ENCODE measurements at regions not wholly inside any gene's neighbourhood (a gene's known extent, or its start where the extent isn't known, plus 50 kb on each side); places are given as distances from the start of the nearest gene placed in this dataset.

- no peak for DNase-seq
These were observed 1111.9 kb downstream of the MAT2B start for GRCh38 chr5:164617290-164617689.

GRCh38 chr5:164627021-164627420, 1121.6 kb downstream of the MAT2B start:
- peak; percentile 18 for DNase-seq

GRCh38 chr5:164636456-164636855, 1131.0 kb downstream of the MAT2B start:
- DNase-seq = no peak

DNA sequence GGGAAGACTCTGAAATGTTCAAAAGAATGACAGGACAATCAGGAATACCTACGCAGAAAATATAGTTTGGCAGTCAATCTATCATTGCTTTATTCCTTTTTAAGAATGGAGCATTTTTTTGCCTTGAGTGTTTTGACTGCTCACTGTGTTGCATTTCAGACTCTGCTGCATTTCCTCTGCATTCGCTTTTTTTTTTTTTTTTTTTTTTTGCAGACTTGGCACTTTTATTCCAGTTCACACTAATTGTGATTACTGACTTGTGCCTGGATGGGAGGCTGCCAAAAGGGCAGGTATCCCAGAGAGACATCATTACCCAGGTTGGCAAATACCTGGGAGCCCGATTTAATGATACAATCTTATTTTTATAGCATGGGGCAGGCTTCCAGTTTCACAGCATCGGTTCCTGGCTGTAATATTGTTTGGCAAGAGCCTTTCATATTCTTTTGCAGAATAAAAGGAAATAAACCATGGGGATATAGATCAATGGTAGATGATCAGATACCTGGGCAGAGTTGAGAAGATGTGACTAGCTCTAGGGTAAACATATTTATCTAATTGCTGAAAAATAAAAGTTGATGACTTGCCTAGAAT, 1132.6 kb downstream of the MAT2B start:
- DNase-seq = no peak

DNA sequence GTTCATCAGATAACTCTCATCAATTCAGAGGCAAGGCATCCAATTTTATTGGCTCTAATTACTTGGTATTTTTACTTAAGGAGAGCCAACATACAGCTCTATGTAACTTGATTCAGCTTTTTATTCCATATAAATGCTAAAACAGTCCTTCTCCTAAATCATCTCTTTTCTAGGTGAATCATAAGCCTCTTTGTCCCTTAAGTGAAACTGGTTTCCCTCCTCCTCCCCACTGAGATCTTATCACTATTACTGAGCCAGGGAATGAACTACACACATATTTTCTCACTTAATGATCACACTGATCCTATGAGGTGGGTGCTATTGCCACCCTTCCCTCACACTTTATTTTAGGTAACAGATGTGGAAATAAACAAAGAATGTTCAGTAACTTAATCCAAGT, 1143.8 kb downstream of the MAT2B start:
- no peak for DNase-seq

GRCh38 chr5:164650427-164650826, 1145.0 kb downstream of the MAT2B start:
- DNase-seq = no peak

DNA sequence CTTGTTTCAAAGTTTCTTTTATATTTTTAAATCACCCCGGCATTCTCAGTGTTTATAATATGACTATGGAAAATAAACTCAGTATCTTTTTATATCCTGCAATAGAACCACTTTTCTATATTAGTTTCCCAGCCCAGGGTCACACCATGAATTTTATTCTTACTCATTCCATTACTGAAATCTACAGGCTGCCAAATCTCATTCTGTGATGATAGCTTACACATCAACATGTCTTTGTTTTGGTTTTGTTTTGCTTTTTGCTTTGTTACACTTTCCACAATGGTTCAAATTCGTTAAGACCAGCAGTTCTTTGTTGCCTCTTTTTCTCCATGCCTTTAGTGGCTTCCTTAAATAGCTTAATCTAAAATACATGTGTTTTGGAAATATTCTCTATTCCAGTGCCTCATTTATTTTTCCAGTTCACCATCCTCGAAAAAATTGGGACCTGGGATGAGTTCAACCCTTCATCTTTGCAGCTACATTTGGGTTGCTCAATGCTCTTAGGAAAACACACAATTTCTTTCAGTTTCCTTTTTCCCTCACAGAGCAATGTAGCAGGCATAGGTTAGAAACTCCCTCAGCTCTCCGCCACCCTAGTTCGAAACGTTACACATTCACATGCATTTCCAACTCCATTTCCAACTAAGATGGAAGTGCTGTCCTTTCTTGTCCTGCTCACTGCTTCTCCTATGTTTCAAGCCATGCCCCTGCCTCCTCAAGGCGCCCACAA, 1146.3 kb downstream of the MAT2B start:
- DNase-seq = no peak

DNA sequence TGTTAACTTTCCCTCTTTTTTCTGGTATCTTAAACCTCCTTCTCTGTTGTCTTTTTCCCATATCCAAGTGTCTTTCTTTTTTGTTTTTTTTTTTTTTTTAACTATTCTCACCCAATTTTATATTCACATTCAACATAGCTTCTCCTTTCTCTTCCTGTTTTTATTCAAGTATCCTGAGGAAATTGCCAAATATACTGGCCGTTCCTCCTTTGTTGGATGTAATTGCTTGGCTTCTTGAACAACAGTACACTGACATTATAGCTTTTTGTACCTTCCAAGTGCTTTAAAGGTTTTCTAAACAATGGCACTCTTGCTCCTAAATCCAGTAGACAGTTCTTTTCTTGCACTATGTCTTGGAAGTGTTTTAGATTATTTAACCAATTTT, 1146.8 kb downstream of the MAT2B start:
- no peak for DNase-seq

DNA sequence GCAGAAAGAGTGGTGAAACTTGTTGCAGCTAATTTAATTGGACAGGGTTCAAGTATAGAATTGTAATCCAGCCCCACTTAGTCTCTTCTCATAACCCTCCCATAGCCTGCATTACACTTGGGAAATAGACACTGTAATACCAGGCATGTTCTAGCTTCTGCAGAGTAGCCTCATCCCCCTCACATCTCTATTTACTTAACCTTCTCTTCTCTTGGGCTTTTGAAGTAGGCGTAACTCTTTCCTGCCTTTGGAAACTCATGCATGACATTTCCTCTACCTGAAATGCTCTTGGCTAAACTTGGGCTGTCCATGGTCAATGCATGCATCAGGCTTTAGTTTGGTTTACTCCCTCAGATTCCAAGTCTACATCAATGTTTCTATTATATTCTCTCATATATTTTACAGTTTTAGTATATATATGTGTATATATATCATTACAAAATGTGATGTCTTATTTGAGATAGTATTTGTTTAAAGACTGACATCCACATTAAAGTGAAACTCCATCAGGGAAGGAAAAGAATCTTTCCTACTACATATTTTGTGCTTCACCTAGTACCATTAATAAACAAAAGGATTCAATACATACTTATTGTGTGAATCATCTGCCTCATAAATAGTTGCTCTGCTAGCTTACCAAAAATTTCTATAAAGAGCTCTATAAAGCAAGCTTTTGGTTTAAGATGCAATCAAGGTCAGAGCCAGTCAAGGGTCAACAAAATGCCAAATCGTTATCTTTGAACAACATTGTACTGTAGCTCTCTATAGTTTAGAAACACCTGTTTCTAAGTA, 1158.0 kb downstream of the MAT2B start:
- DNase-seq = no peak

- no peak for DNase-seq
These were observed 1166.2 kb downstream of the MAT2B start for GRCh38 chr5:164671640-164672039.

DNA sequence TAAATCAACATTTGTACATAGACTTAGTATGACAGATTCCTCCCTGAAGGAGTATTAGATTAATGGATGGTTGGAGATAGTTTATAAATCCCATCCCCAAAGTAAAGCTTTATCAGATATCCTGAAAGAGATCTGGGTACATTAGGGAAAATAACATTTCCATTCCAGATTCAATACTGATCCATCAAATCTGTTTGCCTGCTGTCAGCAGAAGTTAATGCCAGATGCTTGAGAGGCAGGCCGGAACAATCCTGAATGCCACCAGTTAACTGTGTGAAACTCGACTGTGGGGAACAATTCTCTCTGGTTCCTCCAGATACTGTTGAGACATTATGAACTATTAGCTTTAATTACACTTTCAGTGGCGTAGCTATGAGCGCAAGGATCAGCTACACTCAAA, 1166.8 kb downstream of the MAT2B start:
- DNase-seq = no peak

DNA sequence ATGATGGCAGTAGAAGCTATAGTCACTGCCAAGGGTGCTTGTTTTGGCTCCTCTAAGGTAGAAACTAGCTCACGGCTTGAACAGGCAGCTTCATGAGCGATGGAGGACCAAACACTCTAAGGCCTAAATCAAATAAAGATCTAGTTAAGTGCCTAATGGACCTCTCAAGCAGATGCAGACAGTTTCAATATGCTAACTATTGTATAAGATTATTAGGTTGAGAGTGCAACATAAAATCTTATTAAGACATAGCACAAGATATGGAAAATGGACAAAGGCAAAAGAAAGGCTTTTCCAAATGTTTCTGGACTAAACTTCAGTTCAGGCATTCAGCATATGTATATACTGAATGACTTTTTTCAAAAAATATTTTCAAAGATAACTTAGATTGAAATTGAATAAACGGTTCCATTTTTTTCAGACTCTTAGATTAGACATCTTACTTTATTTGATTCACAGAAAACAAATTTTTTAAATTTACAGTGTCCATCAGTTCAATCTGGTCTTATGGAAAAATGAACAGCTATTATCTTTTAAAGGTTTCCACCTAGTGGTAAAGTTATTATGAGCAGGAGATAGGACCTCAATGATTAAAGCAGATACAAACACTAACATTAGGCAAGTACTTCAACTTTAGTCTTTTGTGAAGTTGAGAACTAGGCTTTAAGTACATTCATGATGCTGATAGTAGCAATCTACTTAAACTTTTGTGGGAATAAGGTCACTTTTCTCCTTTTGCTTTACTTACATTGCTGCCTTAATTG, 1167.7 kb downstream of the MAT2B start:
- no peak for DNase-seq

DNA sequence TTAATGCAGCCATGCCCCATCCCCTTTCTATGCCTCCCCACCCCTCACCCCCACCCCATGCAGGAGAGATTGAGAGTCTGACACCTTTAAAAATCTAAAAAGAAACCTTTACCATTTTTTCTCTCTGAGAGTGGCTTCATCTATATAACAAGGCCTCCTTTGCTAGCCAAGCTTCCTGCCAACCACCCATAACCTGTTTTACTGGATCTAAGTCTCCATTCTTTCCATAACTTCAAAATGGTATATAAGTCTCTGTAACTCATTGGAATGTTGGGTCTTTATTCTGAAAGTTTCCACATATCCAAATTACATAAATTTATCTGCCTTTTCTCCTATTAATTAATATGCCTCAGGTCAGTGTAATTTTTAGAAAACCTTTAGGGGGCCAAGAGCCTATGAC, 1174.0 kb downstream of the MAT2B start:
- DNase-seq = no peak

- no peak for DNase-seq
These were observed 1174.8 kb downstream of the MAT2B start for GRCh38 chr5:164680216-164680615.

- DNase-seq = no peak
These were observed 1175.5 kb downstream of the MAT2B start for GRCh38 chr5:164680812-164681520.

GRCh38 chr5:164687391-164687790, 1182.0 kb downstream of the MAT2B start:
- DNase-seq = no peak

GRCh38 chr5:164688437-164688836, 1183.0 kb downstream of the MAT2B start:
- no peak for DNase-seq

DNA sequence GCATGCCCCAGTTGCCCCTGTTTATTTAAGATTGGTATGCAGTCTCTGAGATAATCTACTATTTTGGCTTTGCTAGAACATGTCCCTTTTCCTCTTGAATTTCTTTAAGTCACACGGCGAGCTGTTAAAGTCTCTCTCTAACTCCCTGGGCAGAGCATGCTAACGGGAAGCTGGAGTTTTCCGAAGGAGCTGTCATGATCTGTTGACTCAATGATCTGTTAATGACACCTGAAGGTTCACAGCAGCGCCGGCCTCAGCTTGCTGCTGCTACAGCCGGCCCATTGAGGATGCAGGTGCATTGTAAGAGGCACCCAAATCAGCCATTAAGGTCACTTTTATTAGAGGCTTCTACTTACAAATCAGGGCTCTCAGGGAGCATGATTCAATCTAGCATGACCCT, 1203.4 kb downstream of the MAT2B start:
- DNase-seq = no peak

DNA sequence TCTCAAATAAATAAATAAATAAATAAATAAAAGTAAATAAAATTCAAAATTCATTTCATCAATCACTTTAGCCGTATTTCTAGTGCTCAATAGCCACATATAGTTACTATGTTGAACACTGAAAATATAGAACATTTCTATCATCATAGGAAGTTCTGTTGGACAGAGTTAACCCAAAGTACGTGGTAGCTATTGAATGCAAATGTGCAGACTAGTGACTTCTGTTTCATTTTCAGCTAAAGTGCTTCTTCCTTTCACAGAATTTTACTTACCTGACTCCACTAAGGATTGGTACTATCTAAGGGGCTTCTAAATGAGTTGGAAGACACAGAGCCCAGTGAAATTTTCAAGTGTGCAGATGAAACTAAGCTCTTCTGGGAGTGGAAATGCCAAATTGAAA, 1208.3 kb downstream of the MAT2B start:
- DNase-seq = no peak

DNA sequence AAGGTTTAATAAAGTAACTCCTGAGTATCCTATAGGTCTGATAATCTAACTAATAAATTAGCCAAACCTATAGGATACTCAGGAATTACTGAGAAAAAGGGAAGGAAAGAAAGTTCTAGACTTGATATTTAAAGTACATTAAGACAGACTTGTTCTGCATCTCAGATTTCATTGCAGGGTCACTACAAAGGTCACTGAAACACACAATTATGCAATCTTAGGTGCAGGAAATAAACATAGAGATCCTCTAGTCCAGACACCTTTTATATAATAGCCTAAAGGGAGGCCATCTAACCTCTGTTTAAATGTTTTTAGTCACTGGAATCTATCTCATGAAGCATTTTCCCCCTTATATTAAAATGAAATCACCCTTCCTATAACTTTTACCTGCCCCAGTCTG, 1215.7 kb downstream of the MAT2B start:
- DNase-seq = no peak

DNA sequence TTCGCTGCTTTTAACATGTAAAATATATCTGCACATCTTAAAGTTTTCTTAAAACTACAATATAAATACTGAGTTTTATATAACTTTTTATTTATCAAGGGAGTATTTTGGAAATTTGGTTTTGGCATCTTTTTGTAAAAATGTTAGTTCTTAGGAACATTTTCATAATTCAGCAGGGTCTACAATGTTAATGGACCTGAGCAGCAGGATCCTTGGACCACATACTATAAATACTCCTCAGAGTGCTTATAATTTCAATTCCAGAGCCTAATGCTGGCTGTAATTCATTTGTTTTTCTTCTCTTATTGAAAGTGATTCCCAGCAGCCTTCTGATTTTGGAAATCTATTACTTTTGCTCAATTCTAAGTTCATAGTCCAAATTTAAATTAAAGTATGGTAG, 1216.2 kb downstream of the MAT2B start:
- DNase-seq = no peak

GRCh38 chr5:164722702-164723101, 1217.3 kb downstream of the MAT2B start:
- DNase-seq = no peak
